ENCODE measurements at regions not wholly inside any gene's neighbourhood (a gene's known extent, or its start where the extent isn't known, plus 50 kb on each side); places are given as distances from the start of the nearest gene placed in this dataset.
"Not testable (repeated sequence)": the region's sequence is repeated elsewhere in the genome, so short reads cannot be mapped to it uniquely, and the experiment has no call there.

- no peaks in the 10 kb centered on the region for H3K36me3 Mint-ChIP-seq (ENCODE audit: low read depth)
- intact Hi-C loops (cut with micrococcal nuclease): no loop called here
- no peaks in the 10 kb centered on the region for H3K4me1 Mint-ChIP-seq (ENCODE audit: low read depth)
- no peak overlapping the region for H3K27ac Mint-ChIP-seq
- H3K27me3 Mint-ChIP-seq (ENCODE audit: low read depth): peaks cover 5% of the 10 kb centered on the region
- DNase-seq (ENCODE audit: low spot score): no peak
- H3K9me3 Mint-ChIP-seq: peaks cover 2% of the 10 kb centered on the region
- H3K4me3 Mint-ChIP-seq (ENCODE audit: low read depth): no peak overlapping the region
Observed at GRCh38 chr5:3102531-3102930, 351.1 kb upstream of the IRX2 start.

GRCh38 chr5:3101561-3101960, 350.1 kb upstream of the IRX2 start:
- Mint-ChIP-seq H3K27me3 (ENCODE audit: low read depth) (peaks cover 5% of the 10 kb centered on the region), H3K27ac (no peak overlapping the region), H3K36me3 (ENCODE audit: low read depth) (no peaks in the 10 kb centered on the region), H3K4me1 (ENCODE audit: low read depth) (no peaks in the 10 kb centered on the region), H3K4me3 (ENCODE audit: low read depth) (no peak overlapping the region), H3K9me3 (peaks cover 7% of the 10 kb centered on the region)
- no peak for DNase-seq (ENCODE audit: low spot score)
- intact Hi-C loops (cut with micrococcal nuclease): no loop called here

GRCh38 chr5:3100921-3101551, 349.6 kb upstream of the IRX2 start:
- no peak overlapping the region for H3K4me3 Mint-ChIP-seq (ENCODE audit: low read depth)
- H3K9me3 Mint-ChIP-seq: peaks cover 7% of the 10 kb centered on the region
- intact Hi-C loops (cut with micrococcal nuclease): no loop called here
- no peak for DNase-seq (ENCODE audit: low spot score)
- H3K27me3 Mint-ChIP-seq (ENCODE audit: low read depth): peaks cover 5% of the 10 kb centered on the region
- no peaks in the 10 kb centered on the region for H3K4me1 Mint-ChIP-seq (ENCODE audit: low read depth)
- H3K27ac Mint-ChIP-seq: no peak overlapping the region
- H3K36me3 Mint-ChIP-seq (ENCODE audit: low read depth): no peaks in the 10 kb centered on the region

- intact Hi-C loops (cut with micrococcal nuclease): no loop called here
- H3K36me3 Mint-ChIP-seq (ENCODE audit: low read depth): no peaks in the 10 kb centered on the region
- peaks cover 5% of the 10 kb centered on the region for H3K27me3 Mint-ChIP-seq (ENCODE audit: low read depth)
- no peaks in the 10 kb centered on the region for H3K4me1 Mint-ChIP-seq (ENCODE audit: low read depth)
- H3K9me3 Mint-ChIP-seq: peaks cover 7% of the 10 kb centered on the region
- no peak for DNase-seq (ENCODE audit: low spot score)
- no peak overlapping the region for H3K4me3 Mint-ChIP-seq (ENCODE audit: low read depth)
- no peak overlapping the region for H3K27ac Mint-ChIP-seq
Observed at GRCh38 chr5:3099954-3100353, 348.5 kb upstream of the IRX2 start.

GRCh38 chr5:3099526-3099925, 348.0 kb upstream of the IRX2 start:
- intact Hi-C loops (cut with micrococcal nuclease): no loop called here
- no peak for DNase-seq (ENCODE audit: low spot score)
- Mint-ChIP-seq H3K4me3 (ENCODE audit: low read depth) (no peak overlapping the region), H3K4me1 (ENCODE audit: low read depth) (no peaks in the 10 kb centered on the region), H3K36me3 (ENCODE audit: low read depth) (no peaks in the 10 kb centered on the region), H3K9me3 (peaks cover 10% of the 10 kb centered on the region), H3K27me3 (ENCODE audit: low read depth) (peaks cover 5% of the 10 kb centered on the region), H3K27ac (no peak overlapping the region)

- H3K4me3 Mint-ChIP-seq (ENCODE audit: low read depth): no peak overlapping the region
- peaks cover 17% of the 10 kb centered on the region for H3K9me3 Mint-ChIP-seq
- H3K4me1 Mint-ChIP-seq (ENCODE audit: low read depth): no peaks in the 10 kb centered on the region
- intact Hi-C loops (cut with micrococcal nuclease): no loop called here
- no peaks in the 10 kb centered on the region for H3K36me3 Mint-ChIP-seq (ENCODE audit: low read depth)
- H3K27me3 Mint-ChIP-seq (ENCODE audit: low read depth): peaks cover 3% of the 10 kb centered on the region
- no peak overlapping the region for H3K27ac Mint-ChIP-seq
- no peak for DNase-seq (ENCODE audit: low spot score)
Observed at GRCh38 chr5:3098821-3099220, 347.3 kb upstream of the IRX2 start.

- Mint-ChIP-seq H3K27me3 (ENCODE audit: low read depth) (no peaks in the 10 kb centered on the region), H3K36me3 (ENCODE audit: low read depth) (no peaks in the 10 kb centered on the region), H3K4me1 (ENCODE audit: low read depth) (no peaks in the 10 kb centered on the region), H3K27ac (no peak overlapping the region), H3K9me3 (peaks cover 29% of the 10 kb centered on the region), H3K4me3 (ENCODE audit: low read depth) (no peak overlapping the region)
- intact Hi-C loops (cut with micrococcal nuclease): no loop called here
- no peak for DNase-seq (ENCODE audit: low spot score)
Observed at GRCh38 chr5:3092664-3093063, 341.2 kb upstream of the IRX2 start.

- Mint-ChIP-seq H3K4me3 (ENCODE audit: low read depth) (no peak overlapping the region), H3K36me3 (ENCODE audit: low read depth) (no peaks in the 10 kb centered on the region), H3K27me3 (ENCODE audit: low read depth) (no peaks in the 10 kb centered on the region), H3K27ac (no peak overlapping the region), H3K4me1 (ENCODE audit: low read depth) (no peaks in the 10 kb centered on the region), H3K9me3 (peaks cover 24% of the 10 kb centered on the region)
- intact Hi-C loops (cut with micrococcal nuclease): no loop called here
- no peak for DNase-seq (ENCODE audit: low spot score)
Observed at GRCh38 chr5:3092211-3092610, 340.7 kb upstream of the IRX2 start.

GRCh38 chr5:3091040-3091774, 339.7 kb upstream of the IRX2 start:
- H3K36me3 Mint-ChIP-seq (ENCODE audit: low read depth): no peaks in the 10 kb centered on the region
- no peak for DNase-seq (ENCODE audit: low spot score)
- H3K4me3 Mint-ChIP-seq (ENCODE audit: low read depth): no peak overlapping the region
- H3K27me3 Mint-ChIP-seq (ENCODE audit: low read depth): no peaks in the 10 kb centered on the region
- intact Hi-C loops (cut with micrococcal nuclease): no loop called here
- no peaks in the 10 kb centered on the region for H3K4me1 Mint-ChIP-seq (ENCODE audit: low read depth)
- H3K27ac Mint-ChIP-seq: no peak overlapping the region
- H3K9me3 Mint-ChIP-seq: peaks cover 26% of the 10 kb centered on the region

GRCh38 chr5:3090305-3090704, 338.8 kb upstream of the IRX2 start:
- H3K4me3 Mint-ChIP-seq (ENCODE audit: low read depth); H3K27me3 Mint-ChIP-seq (ENCODE audit: low read depth); H3K4me1 Mint-ChIP-seq (ENCODE audit: low read depth); intact Hi-C loops (cut with micrococcal nuclease); H3K27ac Mint-ChIP-seq; DNase-seq (ENCODE audit: low spot score); H3K36me3 Mint-ChIP-seq (ENCODE audit: low read depth): not testable (repeated sequence)
- peaks cover 28% of the 10 kb centered on the region for H3K9me3 Mint-ChIP-seq

GRCh38 chr5:3080366-3080765, 328.9 kb upstream of the IRX2 start:
- H3K9me3 Mint-ChIP-seq: peaks cover 48% of the 10 kb centered on the region
- H3K27ac Mint-ChIP-seq: no peak overlapping the region
- H3K4me1 Mint-ChIP-seq (ENCODE audit: low read depth): no peaks in the 10 kb centered on the region
- no peak overlapping the region for H3K4me3 Mint-ChIP-seq (ENCODE audit: low read depth)
- H3K27me3 Mint-ChIP-seq (ENCODE audit: low read depth): no peaks in the 10 kb centered on the region
- no peaks in the 10 kb centered on the region for H3K36me3 Mint-ChIP-seq (ENCODE audit: low read depth)
- intact Hi-C loops (cut with micrococcal nuclease): no loop called here
- DNase-seq (ENCODE audit: low spot score): no peak

GRCh38 chr5:3077684-3078083, 326.2 kb upstream of the IRX2 start:
- intact Hi-C loops (cut with micrococcal nuclease): no loop called here
- no peaks in the 10 kb centered on the region for H3K4me1 Mint-ChIP-seq (ENCODE audit: low read depth)
- H3K27me3 Mint-ChIP-seq (ENCODE audit: low read depth): no peaks in the 10 kb centered on the region
- no peaks in the 10 kb centered on the region for H3K36me3 Mint-ChIP-seq (ENCODE audit: low read depth)
- no peak overlapping the region for H3K4me3 Mint-ChIP-seq (ENCODE audit: low read depth)
- peaks cover 47% of the 10 kb centered on the region for H3K9me3 Mint-ChIP-seq
- no peak for DNase-seq (ENCODE audit: low spot score)
- H3K27ac Mint-ChIP-seq: no peak overlapping the region

- intact Hi-C loops (cut with micrococcal nuclease): no loop called here
- DNase-seq (ENCODE audit: low spot score): no peak
- H3K4me1 Mint-ChIP-seq (ENCODE audit: low read depth): no peaks in the 10 kb centered on the region
- H3K9me3 Mint-ChIP-seq: peaks cover 66% of the 10 kb centered on the region
- H3K4me3 Mint-ChIP-seq (ENCODE audit: low read depth): no peak overlapping the region
- no peak overlapping the region for H3K27ac Mint-ChIP-seq
- H3K36me3 Mint-ChIP-seq (ENCODE audit: low read depth): no peaks in the 10 kb centered on the region
- no peaks in the 10 kb centered on the region for H3K27me3 Mint-ChIP-seq (ENCODE audit: low read depth)
Observed at GRCh38 chr5:3075309-3075708, 323.8 kb upstream of the IRX2 start.
